SU-DHL-6 (cell line): ENCODE measurements at regions not wholly inside any gene's neighbourhood (a gene's known extent, or its start where the extent isn't known, plus 50 kb on each side); places are given as distances from the start of the nearest gene placed in this dataset.

Source experiments
- H2AFZ ChIP-seq: fragments of 200-600 bp; sonication (generic); 2 replicates; pipeline ENCODE4 v1.6.1; 2014; ENCODE audit warnings: low read depth, mild to moderate bottlenecking, moderate library complexity, mixed read lengths, antibody characterized with exemption, low read length; ENCODE audit not compliant: severe bottlenecking
- H3F3A ChIP-seq: fragments of 200-600 bp; shearing (Covaris generic); 2 replicates; pipeline ENCODE4 v1.6.0; 2016; ENCODE audit warnings: antibody characterized with exemption, mild to moderate bottlenecking; ENCODE audit not compliant: insufficient read depth
- H3K27ac ChIP-seq: fragments of 200-600 bp; sonication (generic); 2 replicates; pipeline ENCODE4 v1.5.1; 2016; ENCODE audit warnings: low read depth, mild to moderate bottlenecking, low read length, moderate library complexity, mixed read lengths
- H3K27me3 ChIP-seq: fragments of 200-600 bp; sonication (generic), shearing (Covaris generic); 2 replicates; pipeline ENCODE4 v1.6.0; 2014; ENCODE audit warnings: mild to moderate bottlenecking, low read length
- H3K36me3 ChIP-seq: fragments of 200-600 bp; sonication (generic); 2 replicates; pipeline ENCODE4 v1.6.1; 2014; ENCODE audit warnings: mild to moderate bottlenecking, low read length, mixed read lengths
- H3K4me2 ChIP-seq: fragments of 300-600, 200-600 bp; shearing (Covaris generic), sonication (generic); 2 replicates; pipeline ENCODE4 v1.6.0; 2014; ENCODE audit warnings: low read length, low read depth, mild to moderate bottlenecking; ENCODE audit not compliant: poor library complexity, severe bottlenecking
- H3K4me3 ChIP-seq: fragments of 200-600 bp; sonication (generic); 2 replicates; pipeline ENCODE4 v1.5.1; 2014; ENCODE audit warnings: antibody characterized with exemption, low read length, mild to moderate bottlenecking, mixed read lengths; ENCODE audit not compliant: insufficient read depth, poor library complexity, severe bottlenecking
- H3K79me2 ChIP-seq: fragments of 200-600 bp; sonication (generic); 2 replicates; pipeline ENCODE4 v1.6.1; 2014; ENCODE audit warnings: mild to moderate bottlenecking, low read length, moderate library complexity; ENCODE audit not compliant: insufficient read depth
- H3K9ac ChIP-seq: fragments of 200-600 bp; sonication (generic); 2 replicates; pipeline ENCODE4 v1.7.0; 2014; ENCODE audit warnings: mild to moderate bottlenecking, low read length
- H3K9me2 ChIP-seq: fragments of 200-600 bp; sonication (generic); replicated peaks from 2 replicates; pipeline ENCODE4 v1.6.1; 2014; ENCODE audit warnings: low read length; ENCODE audit not compliant: insufficient read depth
- H3K9me3 ChIP-seq: fragments of 200-600 bp; sonication (generic); 2 replicates; pipeline ENCODE4 v1.6.1; 2014; ENCODE audit warnings: low read length, mixed read lengths; ENCODE audit not compliant: insufficient read depth
- H4K20me1 ChIP-seq: fragments of 200-600 bp; sonication (generic); 2 replicates; pipeline ENCODE4 v1.6.1; 2014; ENCODE audit warnings: low read depth, mild to moderate bottlenecking, antibody characterized with exemption, low read length, moderate library complexity, mixed read lengths
- CTCF ChIP-seq: fragments of 200-600 bp; sonication (generic); IDR thresholded peaks from one replicate; pipeline ENCODE4 v1.5.1; 2017; ENCODE audit warnings: antibody characterized with exemption, mild to moderate bottlenecking, low read length, moderate library complexity; ENCODE audit not compliant: insufficient read depth, poor library complexity, severe bottlenecking
- EZH2phosphoT487 ChIP-seq: fragments of 200-600 bp; sonication (generic), shearing (Covaris generic); conservative IDR thresholded peaks from 2 replicates; pipeline ENCODE4 v1.6.1; 2018; ENCODE audit warnings: mild to moderate bottlenecking, antibody characterized with exemption, low read length, moderate library complexity, mixed read lengths

- no peaks in the 10 kb centered on the region for H3K9me2 ChIP-seq
- H3K9me3 ChIP-seq = no peaks in the 10 kb centered on the region
- H3F3A ChIP-seq = no peaks in the 10 kb centered on the region
- H3K9ac ChIP-seq = no peak overlapping the region
- H4K20me1 ChIP-seq = no peaks in the 10 kb centered on the region
- no peak overlapping the region for H3K4me3 ChIP-seq
- H2AFZ ChIP-seq = no peak overlapping the region
- H3K79me2 ChIP-seq = no peaks in the 10 kb centered on the region
- TF ChIP-seq EZH2phosphoT487 = no peak
- no peak for TF ChIP-seq CTCF
- H3K27me3 ChIP-seq = no peaks in the 10 kb centered on the region
- no peak overlapping the region for H3K27ac ChIP-seq
- no peaks in the 10 kb centered on the region for H3K36me3 ChIP-seq
- H3K4me2 ChIP-seq = no peak overlapping the region
These were observed 709.6 kb upstream of the MARCKS start for GRCh38 chr6:113147544-113147943.

GRCh38 chr6:113148566-113148965 is 708.6 kb upstream of the MARCKS start:
- Histone ChIP-seq H4K20me1 (no peaks in the 10 kb centered on the region), H3K9me2 (no peaks in the 10 kb centered on the region), H3K4me2 (no peak overlapping the region), H3K79me2 (no peaks in the 10 kb centered on the region), H3F3A (no peaks in the 10 kb centered on the region), H3K36me3 (no peaks in the 10 kb centered on the region), H2AFZ (no peak overlapping the region), H3K27ac (no peak overlapping the region), H3K27me3 (no peaks in the 10 kb centered on the region), H3K9ac (no peak overlapping the region), H3K4me3 (no peak overlapping the region), H3K9me3 (no peaks in the 10 kb centered on the region)
- TF ChIP-seq CTCF (no peak), EZH2phosphoT487 (no peak)

GRCh38 chr6:113149511-113149910 is 707.6 kb upstream of the MARCKS start:
- no peak for TF ChIP-seq CTCF
- TF ChIP-seq EZH2phosphoT487 = no peak
- H3K4me3 ChIP-seq = no peak overlapping the region
- H3K9me3 ChIP-seq = no peaks in the 10 kb centered on the region
- no peak overlapping the region for H3K27ac ChIP-seq
- no peaks in the 10 kb centered on the region for H3K36me3 ChIP-seq
- no peaks in the 10 kb centered on the region for H3K27me3 ChIP-seq
- no peak overlapping the region for H3K9ac ChIP-seq
- H3K9me2 ChIP-seq = no peaks in the 10 kb centered on the region
- H3K4me2 ChIP-seq = no peak overlapping the region
- no peaks in the 10 kb centered on the region for H3F3A ChIP-seq
- H4K20me1 ChIP-seq = no peaks in the 10 kb centered on the region
- H2AFZ ChIP-seq = no peak overlapping the region
- H3K79me2 ChIP-seq = no peaks in the 10 kb centered on the region
